HCT116 (cell line): ENCODE measurements at regions not wholly inside any gene's neighbourhood (a gene's known extent, or its start where the extent isn't known, plus 50 kb on each side); places are given as distances from the start of the nearest gene placed in this dataset.

ENCODE experiments used
- ATAC-seq: fragments of 200-7000 bp; cut with Tn5 transposase; 2 replicates; pipeline ENCODE4 v1.9.1; 2020; ENCODE audit warnings: mild to moderate bottlenecking, moderate library complexity
- BruUV-seq: library from RNA; stranded (reverse); fragments of 400-500 nt; replicated peaks from 2 replicates; lab custom pipeline; 2021; lab: Mats Ljungman, UMichigan
- CTCF ChIA-PET: fragments of 300-600 bp; sonication (Branson Sonifier 250); formaldehyde crosslinking; loops from one replicate; lab custom pipeline; 2021; ENCODE audit warnings: antibody characterized with exemption; lab: Charles Lee
- POLR2A ChIA-PET: fragments of 300-600, 350-600 bp; sonication (Branson Sonifier 250); formaldehyde crosslinking; loops from one replicate; lab custom pipeline; 2021; ENCODE audit warnings: antibody characterized with exemption; lab: Charles Lee
- RAD21 ChIA-PET, 2 experiments: fragments of 300-600 bp; sonication (Branson Sonifier 250); formaldehyde crosslinking; loops; one replicate each; lab custom pipeline; 2023; ENCODE audit warnings: low total read pairs in 2 of 2; ENCODE audit not compliant: uncharacterized antibody in 2 of 2, unreplicated experiment in 2 of 2, low non-redundant PET in 1 of 2; lab: Charles Lee
- DNase-seq: peaks from one replicate; pipeline ENCODE4 v3.0.0-alpha.2; 2010; ENCODE audit warnings: low read depth, low spot score
- H2AFZ ChIP-seq: fragments of 200-600 bp; shearing (Covaris generic), sonication (generic); 2 replicates; pipeline ENCODE4 v1.6.1; 2017; ENCODE audit warnings: low read depth, mixed run types, mixed read lengths, antibody characterized with exemption, low read length; ENCODE audit not compliant: poor library complexity, severe bottlenecking
- H3K27ac ChIP-seq: 2 replicates; pipeline ENCODE4 v1.5.1; 2012; ENCODE audit warnings: low read depth, low read length
- H3K27me3 ChIP-seq: fragments of 200-600 bp; sonication (generic); 2 replicates; pipeline ENCODE4 v1.6.1; 2016; ENCODE audit warnings: mixed run types, low read length, mixed read lengths; ENCODE audit not compliant: insufficient read depth
- H3K36me3 ChIP-seq, 2 experiments: fragments of 200-500 bp in 1 of 2; fragments of 200-600 bp in 1 of 2; sonication (Bioruptor generic) in 1 of 2; sonication (generic) in 1 of 2; 2 replicates each; pipeline versions ENCODE4 v1.5.1 to v1.6.1; 2014 to 2016; ENCODE audit warnings: low read length in 2 of 2, inconsistent platforms in 1 of 2, mixed read lengths in 1 of 2, mixed run types in 1 of 2; ENCODE audit not compliant: insufficient read depth in 2 of 2, control insufficient read depth in 1 of 2
- H3K4me1 ChIP-seq, 2 experiments: fragments of 200-600 bp in 1 of 2; sonication (generic) in 1 of 2; 2 replicates each; pipeline versions ENCODE4 v1.5.1 to v1.6.1; 2012 to 2017; ENCODE audit warnings: low read length in 2 of 2, inconsistent platforms in 1 of 2, mild to moderate bottlenecking in 1 of 2, mixed read lengths in 1 of 2, mixed run types in 1 of 2, moderate library complexity in 1 of 2; ENCODE audit not compliant: insufficient read depth in 2 of 2, control insufficient read depth in 1 of 2
- H3K4me2 ChIP-seq: fragments of 200-600 bp; sonication (generic); 2 replicates; pipeline ENCODE4 v1.6.1; 2017; ENCODE audit warnings: mixed run types, low read length, mixed read lengths
- H3K4me3 ChIP-seq, 2 experiments: fragments of 200-600 bp in 1 of 2; sonication (generic) in 1 of 2; replicated peaks in 1 of 2; 2 replicates each; pipeline ENCODE4 v1.5.1; 2011 to 2016; ENCODE audit warnings: low read length in 2 of 2, control low read depth in 1 of 2, low read depth in 1 of 2, mild to moderate bottlenecking in 1 of 2, mixed read lengths in 1 of 2, mixed run types in 1 of 2
- H3K79me2 ChIP-seq: fragments of 200-600 bp; sonication (generic); 2 replicates; pipeline ENCODE4 v1.6.1; 2017; ENCODE audit warnings: mild to moderate bottlenecking, mixed run types, low read length, moderate library complexity, mixed read lengths; ENCODE audit not compliant: insufficient read depth
- H3K9ac ChIP-seq: fragments of 200-600 bp; sonication (generic); 2 replicates; pipeline ENCODE4 v1.6.1; 2016; ENCODE audit warnings: low read length, mixed read lengths
- H3K9me2 ChIP-seq: fragments of 200-600 bp; sonication (generic), shearing (Covaris generic); 2 replicates; pipeline ENCODE4 v1.6.1; 2017; ENCODE audit warnings: mixed run types, mild to moderate bottlenecking, moderate library complexity; ENCODE audit not compliant: insufficient read depth
- H3K9me3 ChIP-seq, 2 experiments: fragments of 200-500 bp in 1 of 2; fragments of 200-600 bp in 1 of 2; sonication (Bioruptor generic) in 1 of 2; sonication (generic) in 1 of 2; 2 replicates each; pipeline ENCODE4 v1.6.1; 2014 to 2017; ENCODE audit warnings: low read length in 2 of 2, mixed read lengths in 2 of 2, inconsistent platforms in 1 of 2, low read depth in 1 of 2, mild to moderate bottlenecking in 1 of 2, mixed run types in 1 of 2, moderate library complexity in 1 of 2; ENCODE audit not compliant: control insufficient read depth in 1 of 2, insufficient read depth in 1 of 2
- H4K20me1 ChIP-seq: fragments of 200-600 bp; sonication (generic), shearing (Covaris generic); 2 replicates; pipeline ENCODE4 v1.6.1; 2017; ENCODE audit warnings: mixed run types, mild to moderate bottlenecking, moderate library complexity; ENCODE audit not compliant: insufficient read depth
- CEBPB ChIP-seq: IDR thresholded peaks from 2 replicates; pipeline ENCODE4 v1.6.1; 2012; ENCODE audit warnings: low read depth
- EGR1 ChIP-seq: IDR thresholded peaks from 2 replicates; pipeline ENCODE4 v1.6.1; 2012; ENCODE audit warnings: low read depth
- EZH2 ChIP-seq: fragments of 200-600 bp; sonication (generic); IDR thresholded peaks from 2 replicates; pipeline ENCODE4 v1.6.1; 2017; ENCODE audit warnings: antibody characterized with exemption, mixed run types
- EZH2phosphoT487 ChIP-seq: fragments of 200-600 bp; IDR thresholded peaks from 2 replicates; pipeline ENCODE4 v1.6.1; 2018; ENCODE audit warnings: antibody characterized with exemption, borderline replicate concordance
- MAX ChIP-seq: IDR thresholded peaks from 2 replicates; pipeline ENCODE4 v1.6.1; 2012
- POLR2A ChIP-seq: IDR thresholded peaks from 2 replicates; pipeline ENCODE4 v1.7.0; 2011; ENCODE audit warnings: borderline replicate concordance; ENCODE audit not compliant: insufficient read depth, insufficient read length; ENCODE audit errors: extremely low read depth
- RAD21 ChIP-seq: IDR thresholded peaks from 2 replicates; pipeline ENCODE4 v1.6.1; 2012; ENCODE audit warnings: low read depth, mild to moderate bottlenecking
- SIN3A ChIP-seq: IDR thresholded peaks from 2 replicates; pipeline ENCODE4 v1.6.1; 2012; ENCODE audit warnings: low read depth
- SRF ChIP-seq: IDR thresholded peaks from 2 replicates; pipeline ENCODE4 v1.6.1; 2012; ENCODE audit warnings: low read depth
- YY1 ChIP-seq: IDR thresholded peaks from 2 replicates; pipeline ENCODE4 v1.6.1; 2011; ENCODE audit warnings: low read length, low read depth, moderate library complexity, mild to moderate bottlenecking; ENCODE audit not compliant: insufficient replicate concordance; ENCODE audit errors: extremely low read depth
- ZBTB33 ChIP-seq: IDR thresholded peaks from 2 replicates; pipeline ENCODE4 v1.6.1; 2011; ENCODE audit warnings: mild to moderate bottlenecking, low read length, moderate library complexity; ENCODE audit not compliant: insufficient replicate concordance; ENCODE audit errors: extremely low read depth
- ZFX ChIP-seq: fragments of 450-650 bp; IDR thresholded peaks from 2 replicates; pipeline ENCODE4 v1.6.1; 2017
- intact Hi-C: fragments of 100-400 bp; cut with micrococcal nuclease; formaldehyde crosslinking; loops from 2 replicates; pipeline ENCODE4 v1.10.0; 2022
- TF ChIP-seq, protein P1 (sequence below): IDR thresholded peaks from 2 replicates; pipeline ENCODE4 v1.6.1; 2012; ENCODE audit warnings: low read depth
- TF ChIP-seq, protein P2 (sequence below): IDR thresholded peaks from 2 replicates; pipeline ENCODE4 v1.6.1; 2012
- TF ChIP-seq, protein P3 (sequence below), 3 experiments: fragments of 200-600 bp in 1 of 3; sonication (generic) in 1 of 3; IDR thresholded peaks in 2 of 3; conservative IDR thresholded peaks in 1 of 3; 2 replicates each; pipeline ENCODE4 v1.5.1; 2012 to 2017; ENCODE audit warnings: low read depth in 2 of 3, low read length in 2 of 3, antibody characterized with exemption in 1 of 3, borderline replicate concordance in 1 of 3, control low read depth in 1 of 3, mild to moderate bottlenecking in 1 of 3, mixed read lengths in 1 of 3, mixed run types in 1 of 3, moderate library complexity in 1 of 3; ENCODE audit not compliant: insufficient read depth in 1 of 3

DNA sequence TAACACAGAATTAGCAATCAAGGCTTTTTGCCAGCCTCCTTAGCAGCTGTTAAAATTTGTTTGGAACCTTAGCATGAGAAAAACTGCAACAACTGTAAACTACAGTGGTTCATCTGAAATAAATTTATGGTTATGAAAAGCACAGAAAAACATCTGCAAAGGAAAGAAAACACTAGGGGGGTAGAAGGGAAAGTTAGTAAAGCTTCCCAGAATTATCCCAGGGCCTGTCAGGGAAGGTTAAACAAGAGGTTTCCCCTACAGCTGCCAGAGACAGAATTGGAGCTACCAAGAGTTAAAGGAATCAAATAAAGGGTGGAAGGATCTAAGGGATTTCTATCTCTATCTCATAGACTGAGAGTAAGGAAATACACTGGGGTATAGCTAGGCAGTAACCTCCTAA, 234.7 kb upstream of the DIAPH2 start:
- Histone ChIP-seq H2AFZ (no peak overlapping the region), H3K9ac (no peak overlapping the region), H3K4me1 (no peaks in the 10 kb centered on the region), H3K27ac (no peak overlapping the region), H3K4me3 (no peak overlapping the region), H3K9me2 (no peaks in the 10 kb centered on the region), H3K9me3 (no peaks in the 10 kb centered on the region), H3K36me3 (no peaks in the 10 kb centered on the region), H3K27me3 (no peaks in the 10 kb centered on the region), H3K4me2 (no peak overlapping the region), H3K79me2 (no peaks in the 10 kb centered on the region), H4K20me1 (no peaks in the 10 kb centered on the region)
- intact Hi-C loops = no loop called here
- ChIA-PET CTCF (no interaction called here), RAD21 (no interaction called here), POLR2A (no interaction called here)
- BruUV-seq = no TSS peak
- no peak for DNase-seq
- ATAC-seq = no peak
- TF ChIP-seq, protein P1, sequence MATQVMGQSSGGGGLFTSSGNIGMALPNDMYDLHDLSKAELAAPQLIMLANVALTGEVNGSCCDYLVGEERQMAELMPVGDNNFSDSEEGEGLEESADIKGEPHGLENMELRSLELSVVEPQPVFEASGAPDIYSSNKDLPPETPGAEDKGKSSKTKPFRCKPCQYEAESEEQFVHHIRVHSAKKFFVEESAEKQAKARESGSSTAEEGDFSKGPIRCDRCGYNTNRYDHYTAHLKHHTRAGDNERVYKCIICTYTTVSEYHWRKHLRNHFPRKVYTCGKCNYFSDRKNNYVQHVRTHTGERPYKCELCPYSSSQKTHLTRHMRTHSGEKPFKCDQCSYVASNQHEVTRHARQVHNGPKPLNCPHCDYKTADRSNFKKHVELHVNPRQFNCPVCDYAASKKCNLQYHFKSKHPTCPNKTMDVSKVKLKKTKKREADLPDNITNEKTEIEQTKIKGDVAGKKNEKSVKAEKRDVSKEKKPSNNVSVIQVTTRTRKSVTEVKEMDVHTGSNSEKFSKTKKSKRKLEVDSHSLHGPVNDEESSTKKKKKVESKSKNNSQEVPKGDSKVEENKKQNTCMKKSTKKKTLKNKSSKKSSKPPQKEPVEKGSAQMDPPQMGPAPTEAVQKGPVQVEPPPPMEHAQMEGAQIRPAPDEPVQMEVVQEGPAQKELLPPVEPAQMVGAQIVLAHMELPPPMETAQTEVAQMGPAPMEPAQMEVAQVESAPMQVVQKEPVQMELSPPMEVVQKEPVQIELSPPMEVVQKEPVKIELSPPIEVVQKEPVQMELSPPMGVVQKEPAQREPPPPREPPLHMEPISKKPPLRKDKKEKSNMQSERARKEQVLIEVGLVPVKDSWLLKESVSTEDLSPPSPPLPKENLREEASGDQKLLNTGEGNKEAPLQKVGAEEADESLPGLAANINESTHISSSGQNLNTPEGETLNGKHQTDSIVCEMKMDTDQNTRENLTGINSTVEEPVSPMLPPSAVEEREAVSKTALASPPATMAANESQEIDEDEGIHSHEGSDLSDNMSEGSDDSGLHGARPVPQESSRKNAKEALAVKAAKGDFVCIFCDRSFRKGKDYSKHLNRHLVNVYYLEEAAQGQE = no peak
- no peak for TF ChIP-seq EGR1
- no peak for TF ChIP-seq MAX
- no peak for TF ChIP-seq EZH2phosphoT487
- TF ChIP-seq ZFX = no peak
- no peak for TF ChIP-seq SRF
- TF ChIP-seq, protein P2, sequence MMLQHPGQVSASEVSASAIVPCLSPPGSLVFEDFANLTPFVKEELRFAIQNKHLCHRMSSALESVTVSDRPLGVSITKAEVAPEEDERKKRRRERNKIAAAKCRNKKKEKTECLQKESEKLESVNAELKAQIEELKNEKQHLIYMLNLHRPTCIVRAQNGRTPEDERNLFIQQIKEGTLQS = no peak
- no peak for TF ChIP-seq YY1
- TF ChIP-seq, protein P3, sequence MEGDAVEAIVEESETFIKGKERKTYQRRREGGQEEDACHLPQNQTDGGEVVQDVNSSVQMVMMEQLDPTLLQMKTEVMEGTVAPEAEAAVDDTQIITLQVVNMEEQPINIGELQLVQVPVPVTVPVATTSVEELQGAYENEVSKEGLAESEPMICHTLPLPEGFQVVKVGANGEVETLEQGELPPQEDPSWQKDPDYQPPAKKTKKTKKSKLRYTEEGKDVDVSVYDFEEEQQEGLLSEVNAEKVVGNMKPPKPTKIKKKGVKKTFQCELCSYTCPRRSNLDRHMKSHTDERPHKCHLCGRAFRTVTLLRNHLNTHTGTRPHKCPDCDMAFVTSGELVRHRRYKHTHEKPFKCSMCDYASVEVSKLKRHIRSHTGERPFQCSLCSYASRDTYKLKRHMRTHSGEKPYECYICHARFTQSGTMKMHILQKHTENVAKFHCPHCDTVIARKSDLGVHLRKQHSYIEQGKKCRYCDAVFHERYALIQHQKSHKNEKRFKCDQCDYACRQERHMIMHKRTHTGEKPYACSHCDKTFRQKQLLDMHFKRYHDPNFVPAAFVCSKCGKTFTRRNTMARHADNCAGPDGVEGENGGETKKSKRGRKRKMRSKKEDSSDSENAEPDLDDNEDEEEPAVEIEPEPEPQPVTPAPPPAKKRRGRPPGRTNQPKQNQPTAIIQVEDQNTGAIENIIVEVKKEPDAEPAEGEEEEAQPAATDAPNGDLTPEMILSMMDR (IDR thresholded peaks at IDR 0.05 in 2 of 3, conservative IDR thresholded peaks at IDR 0.05 in 1 of 3; ENCODE audit: borderline replicate concordance in 1 of 3, insufficient read depth in 1 of 3, low read depth in 2 of 3, low read length in 2 of 3) = no peak
- no peak for TF ChIP-seq SIN3A
- TF ChIP-seq RAD21 = no peak
- TF ChIP-seq EZH2 = no peak
- TF ChIP-seq POLR2A = no peak
- no peak for TF ChIP-seq CEBPB
- no peak for TF ChIP-seq ZBTB33
